ENCODE measurements at regions not wholly inside any gene's neighbourhood (a gene's known extent, or its start where the extent isn't known, plus 50 kb on each side); places are given as distances from the start of the nearest gene placed in this dataset.
"Not testable (repeated sequence)": the region's sequence is repeated elsewhere in the genome, so short reads cannot be mapped to it uniquely, and the experiment has no call there.

- DNase-seq, result no peak
These were observed 167.9 kb upstream of the MOCS2 start for GRCh38 chr5:53277491-53277890.

DNA sequence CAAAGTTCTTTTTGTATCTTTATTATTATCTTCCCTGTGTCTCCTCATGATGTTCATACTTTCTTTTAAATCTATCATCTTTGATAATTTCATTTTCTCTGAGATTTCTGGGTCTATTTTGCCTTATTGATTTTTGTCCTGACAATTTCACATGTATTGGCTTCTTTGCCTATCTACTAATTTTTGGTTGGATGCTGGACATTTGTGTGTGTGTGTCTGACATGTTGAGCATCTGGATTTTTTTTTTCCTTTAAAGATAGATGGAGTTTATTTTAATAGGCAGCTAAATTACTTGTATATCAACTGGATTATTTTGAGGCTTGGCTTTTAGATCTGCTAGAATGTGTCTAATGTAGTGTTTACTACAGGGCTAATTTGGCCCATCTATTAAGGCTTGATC is 178.0 kb upstream of the MOCS2 start:
- no peak for DNase-seq

- DNase-seq, result no peak
These were observed 179.0 kb upstream of the MOCS2 start for GRCh38 chr5:53288511-53288910.

GRCh38 chr5:53291047-53291446 is 181.5 kb upstream of the MOCS2 start:
- DNase-seq, result no peak

DNA sequence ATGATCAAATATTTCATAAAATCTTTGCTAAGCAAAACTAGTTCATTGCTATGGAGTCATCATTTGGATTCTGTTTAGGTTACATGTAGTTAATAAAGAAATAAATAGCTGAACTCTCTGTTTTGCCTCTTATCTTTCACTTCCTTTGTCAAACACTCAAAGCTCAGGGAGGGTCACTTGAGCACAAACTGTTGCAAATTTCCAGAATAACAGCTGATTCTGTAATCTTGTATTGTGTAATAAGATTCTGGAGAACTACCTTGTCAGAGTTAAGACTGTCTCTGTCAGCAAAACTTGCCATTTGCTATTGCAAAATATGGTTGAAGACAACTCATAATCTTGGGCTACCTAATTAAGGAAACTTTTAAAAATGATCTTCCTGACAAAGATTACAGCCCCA is 182.0 kb upstream of the MOCS2 start:
- DNase-seq, result no peak

DNA sequence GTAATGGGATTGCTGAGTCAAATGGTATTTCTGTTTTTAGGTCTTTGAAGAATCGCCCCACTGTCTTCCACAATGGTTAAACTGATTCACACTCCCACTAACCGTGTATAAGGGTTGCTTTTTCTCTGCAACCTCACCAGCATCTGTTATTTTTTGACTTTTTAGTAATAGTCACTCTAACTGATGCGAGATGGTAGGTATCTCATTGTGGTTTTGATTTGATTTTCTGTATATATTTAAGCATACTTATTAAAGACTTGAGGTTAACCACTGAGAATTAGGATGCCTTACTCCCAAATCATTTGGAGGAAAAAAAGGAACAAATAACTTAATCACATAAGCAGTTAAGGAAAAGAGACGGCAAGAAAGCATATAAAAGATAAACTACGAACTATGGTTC is 181.6 kb upstream of the FST start:
- no peak for DNase-seq

- DNase-seq, result no peak
These were observed 177.9 kb upstream of the FST start for GRCh38 chr5:53302529-53302928.

GRCh38 chr5:53303105-53303504 is 177.3 kb upstream of the FST start:
- DNase-seq, result no peak

DNA sequence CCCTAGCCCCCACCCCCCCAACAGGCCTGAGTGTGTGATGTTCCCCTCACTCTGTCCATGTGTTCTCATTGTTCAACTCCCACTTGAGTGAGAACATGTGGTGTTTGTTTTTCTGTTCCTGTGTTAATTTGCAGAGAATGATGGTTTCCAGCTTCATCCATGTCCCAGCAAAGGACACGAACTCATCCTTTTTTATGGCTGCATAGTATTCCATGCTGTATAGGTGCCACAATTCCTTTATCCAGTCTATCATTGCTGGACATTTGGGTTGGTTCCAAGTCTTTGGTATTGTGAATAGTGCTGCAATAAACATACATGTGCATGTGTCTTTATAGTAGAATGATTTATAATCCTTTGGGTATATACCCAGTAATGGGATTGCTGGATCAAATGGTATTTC is 175.1 kb upstream of the FST start:
- DNase-seq, result not testable (repeated sequence)

- DNase-seq, result no peak
These were observed 170.8 kb upstream of the FST start for GRCh38 chr5:53309653-53310052.

DNA sequence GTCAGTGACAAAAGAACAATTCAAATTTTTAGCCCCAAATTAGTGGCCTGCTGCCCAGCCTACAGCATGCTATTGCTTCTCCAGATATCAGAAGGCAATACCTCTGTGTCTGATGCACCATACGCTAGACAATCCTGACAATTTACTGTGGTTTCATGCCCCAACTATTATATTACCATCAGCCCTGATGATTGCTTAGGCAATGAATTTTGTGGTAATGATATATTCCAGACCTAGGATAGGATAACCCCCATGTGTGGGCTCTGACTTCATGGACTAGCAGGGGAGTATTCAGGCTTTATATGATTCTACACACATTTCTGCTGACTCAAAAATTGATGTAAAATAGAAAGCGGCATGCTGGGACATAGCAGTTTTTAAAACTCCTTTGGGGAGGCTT is 168.7 kb upstream of the FST start:
- DNase-seq, result no peak

DNA sequence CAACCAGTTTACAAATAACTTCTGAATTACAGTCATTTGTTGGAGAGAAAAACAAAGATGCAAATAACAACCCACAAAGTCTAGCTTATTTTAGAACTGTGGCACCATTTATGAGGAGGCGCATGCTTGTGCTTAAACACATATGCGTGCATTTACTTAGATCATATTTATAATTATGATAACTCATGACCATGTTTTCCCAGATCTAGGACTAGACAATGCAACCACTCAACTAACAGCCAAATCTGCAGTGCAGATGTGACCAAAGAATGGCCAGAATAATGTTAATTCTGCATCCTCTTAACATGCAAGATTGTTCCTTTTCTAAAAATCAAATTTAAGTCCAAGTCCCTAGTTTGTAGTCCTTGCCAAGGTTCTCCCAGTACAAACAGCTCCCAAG is 167.3 kb upstream of the FST start:
- no peak for DNase-seq

- no peak for DNase-seq
These were observed 162.1 kb upstream of the FST start for GRCh38 chr5:53318303-53318702.

- DNase-seq, result no peak
These were observed 161.1 kb upstream of the FST start for GRCh38 chr5:53319315-53319714.

- DNase-seq, result no peak
These were observed 159.4 kb upstream of the FST start for GRCh38 chr5:53321073-53321472.

- no peak for DNase-seq
These were observed 158.7 kb upstream of the FST start for GRCh38 chr5:53321721-53322120.

GRCh38 chr5:53322257-53322656 is 158.2 kb upstream of the FST start:
- no peak for DNase-seq

GRCh38 chr5:53323511-53323910 is 156.9 kb upstream of the FST start:
- DNase-seq, result no peak

- DNase-seq, result no peak
These were observed 156.3 kb upstream of the FST start for GRCh38 chr5:53323943-53324642.

- DNase-seq, result no peak
These were observed 153.8 kb upstream of the FST start for GRCh38 chr5:53326424-53327153.

DNA sequence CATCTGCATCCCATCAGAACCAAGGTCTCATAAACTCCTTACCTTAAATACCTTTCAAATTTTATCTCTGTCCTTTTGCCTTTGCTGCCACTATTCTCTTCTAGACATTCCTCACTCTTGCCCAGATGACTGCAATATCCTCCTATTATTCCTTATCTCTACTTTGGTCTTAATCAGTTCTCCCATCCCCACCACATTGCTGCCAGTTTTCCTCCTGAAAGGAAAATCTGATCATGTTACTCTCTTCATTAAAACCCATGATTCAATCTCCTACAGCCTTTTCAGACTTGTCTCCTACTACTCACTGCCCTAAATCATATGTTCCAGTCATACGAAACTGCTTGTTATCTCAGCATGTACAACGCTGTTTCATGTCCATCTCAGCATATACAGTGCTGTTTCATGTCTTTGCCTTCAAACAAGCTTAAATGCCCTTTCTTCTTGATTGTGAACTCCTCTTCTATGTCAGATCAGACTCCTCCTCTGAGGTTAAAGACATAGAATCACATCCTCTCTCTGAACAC is 152.6 kb upstream of the FST start:
- DNase-seq, result no peak

- no peak for DNase-seq
These were observed 149.9 kb upstream of the FST start for GRCh38 chr5:53330491-53330890.

DNA sequence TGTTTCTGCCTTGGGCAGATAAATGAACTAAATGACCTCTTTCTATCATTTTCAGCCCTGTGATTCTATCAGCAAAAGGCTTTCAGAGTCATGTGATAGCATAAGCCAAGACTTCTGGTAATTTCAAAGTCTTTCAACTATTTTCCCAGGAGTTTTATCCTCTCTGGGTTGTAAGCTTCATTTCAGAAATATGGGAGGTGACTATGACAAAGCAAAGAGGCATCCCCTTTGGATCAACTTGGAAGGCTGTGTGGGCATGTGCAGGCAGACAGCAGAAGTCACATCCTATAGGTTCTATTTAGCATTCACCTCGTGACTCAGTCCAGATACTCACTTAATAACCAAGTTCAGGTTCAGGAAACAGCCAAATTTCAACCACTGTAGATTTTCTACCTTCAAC is 149.0 kb upstream of the FST start:
- DNase-seq, result no peak

- no peak for DNase-seq
These were observed 147.3 kb upstream of the FST start for GRCh38 chr5:53333160-53333559.

Measured in activated CD4-positive, alpha-beta T cell treated with anti-CD3 and anti-CD28 coated beads, Interleukin-2, amount 50 U/mL, for 48 hours (primary cell).